Aorta (tissue), 5 donors: ENCODE measurements at regions not wholly inside any gene's neighbourhood (a gene's known extent, or its start where the extent isn't known, plus 50 kb on each side); places are given as distances from the start of the nearest gene placed in this dataset.

ENCODE experiments used
- ATAC-seq: fragments of 200-7000 bp; cut with Tn5 transposase; one replicate; pipeline ENCODE4 v1.9.1; 2022; ENCODE audit warnings: moderate library complexity; ENCODE audit not compliant: low FRiP score
- DNase-seq, 2 donors: peaks; one replicate each; pipeline ENCODE4 v3.0.0-alpha.2; 2020
- H3K27ac ChIP-seq, 2 donors: one replicate each; pipeline ENCODE4 v1.5.1; 2013; ENCODE audit warnings: low read length in 2 of 2, mild to moderate bottlenecking in 2 of 2, moderate library complexity in 2 of 2, control low read depth in 1 of 2, inconsistent platforms in 1 of 2, low read depth in 1 of 2
- H3K27me3 ChIP-seq, 2 donors: one replicate each; pipeline ENCODE4 v1.6.1; 2013; ENCODE audit warnings: control low read depth in 1 of 2, low read length in 1 of 2, mild to moderate bottlenecking in 1 of 2, moderate library complexity in 1 of 2; ENCODE audit not compliant: insufficient read depth in 2 of 2, control insufficient read depth in 1 of 2
- H3K36me3 ChIP-seq, 2 donors: one replicate each; pipeline ENCODE4 v1.6.1; 2013; ENCODE audit warnings: control low read depth in 1 of 2, low read length in 1 of 2, mild to moderate bottlenecking in 1 of 2; ENCODE audit not compliant: insufficient read depth in 2 of 2, control insufficient read depth in 1 of 2
- H3K4me1 ChIP-seq, 2 donors: one replicate each; pipeline ENCODE4 v1.6.1; 2013; ENCODE audit warnings: low read length in 2 of 2, control low read depth in 1 of 2, mild to moderate bottlenecking in 1 of 2, moderate library complexity in 1 of 2; ENCODE audit not compliant: insufficient read depth in 2 of 2, control insufficient read depth in 1 of 2
- H3K4me3 ChIP-seq, 2 donors: one replicate each; pipeline ENCODE4 v1.5.1; 2013; ENCODE audit warnings: low read length in 2 of 2, control low read depth in 1 of 2, mild to moderate bottlenecking in 1 of 2
- H3K9me3 ChIP-seq: one replicate; pipeline ENCODE4 v1.6.1; 2013; ENCODE audit warnings: mild to moderate bottlenecking, low read length; ENCODE audit not compliant: control insufficient read depth
- WGBS, 2 donors: extraction: QIAGEN DNeasy Blood & Tissue Kit; methylation state at CpG; one replicate each; pipeline ENCODE4 v1.1.7; 2013; 5-methylcytosine and 5-hydroxymethylcytosine counted together
- intact Hi-C, 2 donors: fragments of 100-400 bp; cut with DNase I; formaldehyde crosslinking; loops; one replicate each; pipeline versions ENCODE4 v1.14.2 to v1.15.0; 2022
- donor health status: healthy with polysubstance abuse.
- donor health status: Bipolar disorder and iron deficiency.
- donor health status: DM: no; HTN: no; CAD: no.
- donor health status: DM: no; HTN: no; CAD: no.
- donor health status: DM: yes; HTN: yes; CAD: no.

- 14 to 21% methylated on average over 11 of the region's 11 CpGs for WGBS, 2 donors
- DNase-seq: no peak
Observed at GRCh38 chr11:116062490-116063171, 558.4 kb upstream of the CADM1 start.

GRCh38 chr11:116062129-116062489 is 557.9 kb upstream of the CADM1 start:
- intact Hi-C loops: no loop called here
- Histone ChIP-seq H3K27ac (no peak overlapping the region), H3K36me3 (no peaks in the 10 kb centered on the region), H3K9me3 (no peaks in the 10 kb centered on the region), H3K4me1 (no peaks in the 10 kb centered on the region), H3K27me3 (no peaks in the 10 kb centered on the region), H3K4me3 (no peak overlapping the region)
- ATAC-seq (no peak), DNase-seq (no peak)
- WGBS, 2 donors: 38 to 51% methylated on average over 4 of the region's 4 CpGs

More at GRCh38 chr11:116062490-116063171, 558.4 kb upstream of the CADM1 start:
- intact Hi-C loops: no loop called here
- no peak overlapping the region for H3K27ac ChIP-seq
- no peak overlapping the region for H3K4me3 ChIP-seq
- no peaks in the 10 kb centered on the region for H3K9me3 ChIP-seq
- H3K27me3 ChIP-seq: no peaks in the 10 kb centered on the region
- no peaks in the 10 kb centered on the region for H3K36me3 ChIP-seq
- ATAC-seq: no peak
- H3K4me1 ChIP-seq: no peaks in the 10 kb centered on the region

GRCh38 chr11:116061322-116061721 is 557.1 kb upstream of the CADM1 start:
- 76 to 82% methylated on average over 4 of the region's 4 CpGs for WGBS, 2 donors
- H3K36me3 ChIP-seq: no peaks in the 10 kb centered on the region
- no peak overlapping the region for H3K4me3 ChIP-seq
- H3K9me3 ChIP-seq: no peaks in the 10 kb centered on the region
- intact Hi-C loops: no loop called here
- H3K4me1 ChIP-seq: no peaks in the 10 kb centered on the region
- H3K27me3 ChIP-seq: no peaks in the 10 kb centered on the region
- no peak overlapping the region for H3K27ac ChIP-seq
- ATAC-seq: no peak
- no peak for DNase-seq

GRCh38 chr11:116059919-116060318 is 555.7 kb upstream of the CADM1 start:
- no peaks in the 10 kb centered on the region for H3K36me3 ChIP-seq
- H3K4me1 ChIP-seq: no peaks in the 10 kb centered on the region
- DNase-seq (no peak), ATAC-seq (no peak)
- no peak overlapping the region for H3K27ac ChIP-seq
- no peak overlapping the region for H3K4me3 ChIP-seq
- H3K27me3 ChIP-seq: no peaks in the 10 kb centered on the region
- 22 to 47% methylated on average over 2 of the region's 2 CpGs for WGBS, 2 donors
- no peaks in the 10 kb centered on the region for H3K9me3 ChIP-seq
- intact Hi-C loops: no loop called here

GRCh38 chr11:116057000-116057399 is 552.8 kb upstream of the CADM1 start:
- no peaks in the 10 kb centered on the region for H3K36me3 ChIP-seq
- H3K27me3 ChIP-seq: no peaks in the 10 kb centered on the region
- 55 to 56% methylated on average over 3 of the region's 3 CpGs for WGBS, 2 donors
- H3K4me3 ChIP-seq: no peak overlapping the region
- intact Hi-C loops: no loop called here
- ATAC-seq (no peak), DNase-seq (no peak)
- no peaks in the 10 kb centered on the region for H3K9me3 ChIP-seq
- H3K4me1 ChIP-seq: no peaks in the 10 kb centered on the region
- H3K27ac ChIP-seq: no peak overlapping the region

GRCh38 chr11:116055064-116055463 is 550.8 kb upstream of the CADM1 start:
- no peak overlapping the region for H3K27ac ChIP-seq
- H3K4me3 ChIP-seq: no peak overlapping the region
- intact Hi-C loops: no loop called here
- H3K4me1 ChIP-seq: no peaks in the 10 kb centered on the region
- 44 to 52% methylated on average over 2 of the region's 2 CpGs for WGBS, 2 donors
- DNase-seq: no peak
- no peak for ATAC-seq
- H3K36me3 ChIP-seq: no peaks in the 10 kb centered on the region
- H3K9me3 ChIP-seq: no peaks in the 10 kb centered on the region
- H3K27me3 ChIP-seq: no peaks in the 10 kb centered on the region

- DNase-seq (no peak), ATAC-seq (no peak)
- intact Hi-C loops: no loop called here
- Histone ChIP-seq H3K27ac (no peak overlapping the region), H3K4me3 (no peak overlapping the region), H3K9me3 (no peaks in the 10 kb centered on the region), H3K36me3 (no peaks in the 10 kb centered on the region), H3K27me3 (no peaks in the 10 kb centered on the region), H3K4me1 (no peaks in the 10 kb centered on the region)
- WGBS, 2 donors: 20 to 26% methylated on average over 6 of the region's 6 CpGs
Observed at GRCh38 chr11:116053548-116053919, 549.3 kb upstream of the CADM1 start.

GRCh38 chr11:116052603-116053547 is 548.7 kb upstream of the CADM1 start:
- H3K9me3 ChIP-seq: no peaks in the 10 kb centered on the region
- no peak for DNase-seq
- H3K4me3 ChIP-seq: no peak overlapping the region
- intact Hi-C loops: no loop called here
- H3K4me1 ChIP-seq: no peaks in the 10 kb centered on the region
- no peak for ATAC-seq
- 52 to 59% methylated on average over 15 of the region's 15 CpGs for WGBS, 2 donors
- no peaks in the 10 kb centered on the region for H3K36me3 ChIP-seq
- no peaks in the 10 kb centered on the region for H3K27me3 ChIP-seq
- no peak overlapping the region for H3K27ac ChIP-seq

- no peak for ATAC-seq
Observed at GRCh38 chr11:116051494-116051893, 547.3 kb upstream of the CADM1 start.

More at GRCh38 chr11:116051494-116051893, 547.3 kb upstream of the CADM1 start:
- DNase-seq: no peak
- no peaks in the 10 kb centered on the region for H3K27me3 ChIP-seq
- no peak overlapping the region for H3K27ac ChIP-seq
- intact Hi-C loops: no loop called here
- no peaks in the 10 kb centered on the region for H3K36me3 ChIP-seq
- no peaks in the 10 kb centered on the region for H3K9me3 ChIP-seq
- no peak overlapping the region for H3K4me3 ChIP-seq
- no peaks in the 10 kb centered on the region for H3K4me1 ChIP-seq
- WGBS, 2 donors: 87 to 91% methylated on average over 7 of the region's 7 CpGs
